Dedifferentiated amniotic fluid mesenchymal stem cell (primary cell): ENCODE measurements at regions not wholly inside any gene's neighbourhood (a gene's known extent, or its start where the extent isn't known, plus 50 kb on each side); places are given as distances from the start of the nearest gene placed in this dataset.

Experiments used
- DNase-seq: peaks from one replicate; pipeline ENCODE4 v3.0.0-alpha.2; 2016; ENCODE audit errors: extremely low spot score

DNA sequence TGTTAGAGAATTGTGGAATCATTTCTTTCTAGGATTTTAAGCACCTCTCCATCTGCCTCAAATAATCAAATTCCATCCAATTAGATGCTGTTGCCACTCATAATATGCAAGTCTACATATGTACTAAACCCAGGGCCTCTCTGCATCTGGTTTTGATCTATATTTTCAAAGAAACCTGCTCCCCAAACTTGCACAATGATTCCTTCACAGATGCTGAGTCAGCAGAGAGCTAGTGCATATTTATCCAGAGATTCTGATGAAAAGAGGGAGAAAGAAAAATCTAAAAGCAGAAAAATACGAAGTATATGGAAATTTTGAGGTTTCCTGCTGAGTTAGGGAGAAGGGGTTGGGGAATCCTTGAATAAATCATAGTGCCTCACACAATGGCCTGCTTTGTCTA is 235.1 kb upstream of the RBFOX1 start:
- DNase-seq, result no peak

DNA sequence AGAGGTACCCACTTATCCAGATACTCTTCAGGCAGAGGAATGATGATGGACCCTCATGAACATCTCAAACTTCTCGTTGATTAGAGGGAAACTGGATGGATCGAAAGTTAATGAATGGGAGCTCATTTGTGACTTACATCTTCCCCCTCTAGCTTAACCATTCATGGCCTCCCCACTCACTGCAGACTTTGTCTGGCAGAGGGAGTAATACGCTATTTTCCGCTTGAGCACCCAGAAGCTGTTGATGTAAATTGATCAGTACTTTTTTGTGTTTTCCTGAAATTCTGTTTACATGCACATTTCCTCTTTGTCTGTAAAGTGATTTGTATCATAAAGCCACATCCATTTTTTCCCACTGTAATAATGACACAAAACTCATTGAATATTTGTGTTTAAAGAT is 239.1 kb upstream of the RBFOX1 start:
- DNase-seq, result no peak

DNA sequence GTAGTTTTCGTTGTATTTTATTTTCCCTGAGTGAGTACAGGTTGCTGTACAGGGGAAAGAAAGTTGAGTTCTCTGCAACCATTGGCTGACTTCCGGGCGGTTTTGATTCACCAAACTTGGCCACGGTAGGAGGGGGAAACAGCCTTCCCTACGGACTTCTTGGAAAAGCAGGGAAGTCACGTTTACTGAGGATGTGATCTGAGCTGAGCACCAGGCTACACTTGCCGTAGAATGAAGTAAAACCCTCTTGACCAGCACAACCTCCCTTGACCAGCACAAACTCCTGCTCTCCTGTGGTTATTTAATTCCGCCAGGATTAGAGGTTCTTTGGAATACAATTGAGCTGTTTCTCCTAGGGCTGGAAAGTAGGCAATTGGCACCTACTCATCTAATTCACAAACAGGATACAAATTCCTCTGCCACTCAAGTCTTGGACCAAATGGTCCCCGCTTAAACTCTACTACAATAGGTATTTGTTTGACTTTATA is 242.0 kb upstream of the RBFOX1 start:
- DNase-seq, result no peak

DNA sequence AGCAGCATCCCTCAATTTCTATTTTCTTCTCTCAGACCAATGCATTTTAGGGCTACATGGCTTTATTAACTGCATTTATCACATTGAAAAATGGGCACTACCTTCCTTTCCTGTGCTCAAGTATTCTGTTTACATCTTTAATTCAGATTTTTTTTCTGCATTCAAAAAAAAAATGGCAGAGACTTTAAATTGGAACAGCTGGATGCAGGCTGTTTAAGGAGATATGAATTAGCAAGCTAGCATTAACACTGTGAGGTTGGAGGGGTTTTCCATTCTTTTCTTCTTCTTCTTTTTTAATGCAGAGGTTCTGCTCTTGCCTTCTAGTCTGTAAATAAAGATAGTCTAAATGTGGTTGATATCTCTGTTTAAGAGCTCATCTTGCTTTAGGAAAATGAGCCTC is 242.9 kb upstream of the RBFOX1 start:
- no peak for DNase-seq

DNA sequence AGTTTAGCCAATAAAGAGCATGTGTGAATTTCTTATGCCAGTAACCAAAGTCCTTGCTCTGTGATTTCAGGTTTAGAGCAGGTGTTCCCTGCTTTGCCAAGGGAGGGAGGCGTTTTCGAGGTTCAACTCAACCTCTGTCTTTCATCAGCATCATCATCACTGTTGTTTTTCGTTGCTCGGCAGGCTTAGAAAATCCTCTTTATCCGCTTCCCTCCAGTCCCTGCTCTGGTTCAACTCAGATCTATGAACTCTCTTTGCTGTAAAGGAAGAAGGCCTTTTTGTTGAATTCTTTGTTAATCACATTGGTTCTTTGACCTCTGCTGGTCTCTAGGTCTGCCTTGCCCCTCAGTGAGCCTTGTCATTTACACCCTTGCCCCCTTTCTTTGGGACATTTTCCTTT is 243.9 kb upstream of the RBFOX1 start:
- DNase-seq, result no peak

DNA sequence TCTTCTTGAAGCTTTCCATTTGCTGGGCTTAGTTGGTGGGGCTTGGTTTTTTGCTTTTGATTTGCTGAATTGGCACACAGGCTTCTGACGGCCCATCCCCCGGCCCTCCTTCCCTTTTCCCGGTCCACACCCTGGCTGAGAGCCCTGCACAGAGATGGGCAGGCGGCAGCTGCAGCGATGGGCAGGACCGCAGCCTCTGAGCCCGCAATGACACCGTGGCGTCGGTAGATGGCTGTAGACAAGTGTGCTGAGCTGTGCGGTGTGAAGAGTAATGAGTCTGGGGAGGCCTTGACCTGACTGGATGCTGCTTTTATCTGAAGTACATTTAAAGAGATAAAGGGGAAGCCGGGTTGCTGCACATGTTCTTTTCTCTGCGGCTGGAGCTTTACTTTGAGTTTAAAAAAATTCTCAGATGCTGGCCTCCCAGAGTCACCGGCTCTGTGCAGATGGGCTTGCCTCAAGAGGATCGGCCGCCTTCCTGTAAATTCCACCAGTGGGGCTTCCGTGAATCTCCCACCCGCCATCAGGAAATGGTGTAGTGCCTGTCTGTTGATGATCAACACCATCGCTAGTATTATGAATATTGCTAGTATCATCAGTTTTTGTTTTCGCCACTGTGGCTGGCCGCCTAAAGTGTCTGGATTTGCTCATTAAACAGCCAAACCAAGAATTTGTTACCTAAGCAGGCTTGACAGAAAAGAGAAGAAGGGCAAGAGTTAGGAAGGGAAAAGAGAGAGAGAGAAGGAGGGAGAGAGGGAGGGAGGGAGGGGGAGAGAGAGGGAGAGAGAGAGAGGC is 245.6 kb upstream of the RBFOX1 start:
- DNase-seq, result no peak

DNA sequence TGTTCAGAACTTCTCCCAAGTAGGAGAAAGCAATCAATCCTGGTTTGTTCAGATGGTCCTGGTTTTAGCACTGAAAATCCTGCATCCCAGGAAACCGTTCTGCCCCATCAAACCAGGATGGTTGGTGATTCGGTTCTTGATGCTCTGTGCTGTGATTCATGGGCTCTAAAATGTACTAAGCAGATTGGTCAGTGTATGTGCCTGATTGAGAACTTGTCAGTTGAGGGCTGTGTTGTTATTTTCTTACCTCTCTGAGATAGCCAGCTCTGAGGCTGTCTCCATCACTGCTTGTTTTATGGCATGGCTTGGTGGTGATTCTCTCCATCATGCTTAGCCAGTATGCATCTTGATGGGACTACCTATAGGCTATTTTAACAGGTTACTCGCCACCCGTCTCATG is 246.9 kb upstream of the RBFOX1 start:
- no peak for DNase-seq

DNA sequence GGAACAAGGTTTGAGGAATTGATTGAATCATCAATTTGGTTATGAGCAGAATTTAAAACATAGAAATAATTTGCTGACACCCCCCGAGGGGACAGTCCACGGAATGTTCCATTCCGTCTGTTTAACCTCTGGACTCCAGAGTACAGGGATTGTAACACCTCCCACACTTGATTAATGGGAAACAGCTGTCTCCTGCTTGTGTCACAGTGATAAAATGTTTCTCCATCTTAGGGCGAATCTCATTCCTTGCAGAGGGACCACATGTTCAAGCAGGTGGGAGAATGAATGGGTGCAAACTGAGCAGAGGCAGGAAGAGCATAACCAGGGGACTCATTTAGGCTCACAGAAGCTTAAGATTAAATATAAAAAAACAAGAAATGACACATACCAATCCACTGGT is 249.5 kb upstream of the RBFOX1 start:
- DNase-seq, result no peak

DNA sequence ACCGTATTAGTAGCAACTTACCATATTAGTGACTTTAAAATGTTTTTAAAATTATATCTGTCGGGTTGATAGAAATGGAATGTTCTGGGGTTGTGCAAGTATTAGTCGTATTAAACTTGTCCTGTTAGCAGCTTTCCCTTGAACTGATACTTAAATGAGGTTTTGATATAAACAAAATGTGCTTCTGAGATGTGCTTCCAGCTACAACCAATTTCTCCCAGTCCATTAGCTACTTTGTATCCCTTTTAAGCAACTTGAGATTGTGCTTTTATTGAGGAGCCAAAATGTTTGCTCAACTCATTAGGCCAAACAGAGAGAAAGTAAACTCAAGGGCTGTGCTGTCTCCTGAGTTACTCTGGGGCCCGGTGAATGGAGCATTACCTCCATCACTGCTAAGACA is 255.0 kb upstream of the RBFOX1 start:
- no peak for DNase-seq

DNA sequence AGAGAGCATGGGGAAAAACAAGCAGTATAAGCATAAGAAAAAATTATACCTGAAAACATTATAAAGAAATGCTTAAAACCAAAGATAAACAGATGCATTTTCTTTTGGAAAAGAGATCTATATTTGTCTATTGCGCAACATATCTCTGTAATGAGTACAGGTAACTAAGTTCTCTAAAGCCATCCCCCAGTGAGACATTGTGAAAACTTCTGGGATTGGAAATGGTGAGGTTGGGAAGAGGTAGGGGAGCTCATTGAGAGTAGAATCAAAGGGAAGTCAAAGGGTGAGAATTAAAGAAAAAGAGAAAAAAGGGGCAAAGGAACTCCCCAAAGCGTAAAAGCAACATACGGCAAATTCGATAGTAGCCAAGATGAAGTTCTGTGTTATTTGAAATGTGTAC is 257.9 kb upstream of the RBFOX1 start:
- DNase-seq, result no peak

DNA sequence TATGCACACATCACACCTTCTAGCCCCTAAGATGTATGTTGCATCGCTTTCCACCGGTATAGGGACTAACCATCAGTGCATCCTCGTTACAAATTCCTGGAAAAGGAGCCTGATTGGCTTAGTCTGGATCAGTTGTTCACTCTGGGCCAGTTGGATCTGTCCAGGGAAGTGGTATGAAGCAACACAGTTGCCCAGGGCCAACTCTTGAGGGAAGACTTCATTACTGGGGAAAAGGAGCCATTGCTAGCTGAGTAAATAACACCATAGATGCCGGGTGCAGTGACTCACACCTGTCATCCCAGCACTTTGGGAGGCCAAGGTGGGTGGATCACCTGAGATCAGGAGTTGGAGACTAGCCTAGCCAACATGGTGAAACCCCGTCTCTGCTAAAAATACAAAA is 275.2 kb upstream of the RBFOX1 start:
- DNase-seq, result no peak

DNA sequence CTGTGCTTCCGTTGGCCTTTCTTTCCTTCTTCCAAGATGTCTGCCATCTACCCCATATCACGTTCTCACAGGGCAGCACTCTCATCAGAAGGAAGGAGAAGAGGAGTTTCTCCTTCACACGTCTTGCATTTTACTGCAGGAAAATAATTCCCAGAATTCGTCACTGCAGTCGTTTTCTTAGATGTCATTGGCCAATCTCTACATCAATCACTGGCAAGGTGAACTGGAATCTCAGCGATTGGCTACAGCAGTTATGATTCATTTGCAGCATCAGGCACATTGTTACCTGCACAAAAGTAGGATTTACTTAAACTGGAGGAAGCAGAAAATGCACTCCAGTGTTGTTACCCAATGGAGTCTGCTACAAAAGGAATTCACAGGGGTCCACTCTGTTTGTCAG is 277.2 kb upstream of the RBFOX1 start:
- DNase-seq, result no peak

DNA sequence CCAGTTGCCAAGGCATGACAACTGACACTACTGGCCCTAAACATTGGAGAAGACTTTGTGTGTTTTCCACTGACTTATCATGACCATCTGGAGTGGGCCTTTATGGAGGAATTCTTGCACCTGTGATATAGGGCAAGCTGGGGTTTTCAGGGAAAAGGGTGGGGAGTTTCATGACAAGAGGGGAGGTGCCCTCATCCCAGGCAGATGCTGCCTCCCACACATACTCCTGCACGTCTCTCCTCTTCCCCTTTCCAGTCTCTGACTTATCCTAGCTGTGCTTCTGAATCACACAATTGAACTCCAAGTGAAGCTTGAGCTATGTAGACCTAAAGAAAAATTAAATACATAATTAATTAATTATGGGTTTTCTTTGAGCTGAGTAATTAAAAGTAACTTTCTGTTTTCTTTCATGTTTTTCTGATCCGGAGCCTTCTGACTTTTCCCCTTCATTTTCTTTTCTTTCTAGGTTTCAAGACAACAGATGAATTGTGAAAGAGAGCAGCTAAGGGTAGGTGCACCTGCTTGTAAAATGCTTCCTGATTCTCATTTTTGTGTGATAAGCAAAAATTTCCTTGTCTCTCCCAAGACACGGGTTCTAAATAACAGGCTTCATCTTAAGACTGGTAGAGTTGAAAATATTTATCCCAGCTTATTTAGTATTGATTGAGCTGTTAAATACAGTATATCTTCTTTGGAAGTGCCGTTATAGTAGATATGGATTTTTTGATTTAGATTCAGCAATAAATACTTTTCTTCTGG is 280.9 kb upstream of the RBFOX1 start:
- no peak for DNase-seq

DNA sequence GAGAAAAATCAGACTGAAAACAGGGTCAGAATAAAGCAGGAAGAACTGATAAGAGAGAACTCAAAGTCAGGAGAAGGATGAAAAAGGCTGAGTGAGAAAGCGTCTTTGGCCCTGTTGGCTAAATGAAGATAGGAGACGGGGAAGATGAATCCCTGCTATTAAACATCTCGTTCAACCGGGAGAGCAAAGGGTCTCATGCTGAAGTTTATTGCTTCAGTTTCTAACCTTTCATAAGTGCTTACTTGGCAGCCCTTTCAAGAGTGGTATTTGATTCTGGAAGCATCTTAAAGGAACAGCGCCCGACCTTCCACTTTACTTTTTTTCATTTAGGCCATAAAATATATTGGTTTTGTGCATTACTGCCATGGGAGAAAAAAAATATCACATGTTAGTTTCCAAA is 288.3 kb upstream of the RBFOX1 start:
- no peak for DNase-seq

DNA sequence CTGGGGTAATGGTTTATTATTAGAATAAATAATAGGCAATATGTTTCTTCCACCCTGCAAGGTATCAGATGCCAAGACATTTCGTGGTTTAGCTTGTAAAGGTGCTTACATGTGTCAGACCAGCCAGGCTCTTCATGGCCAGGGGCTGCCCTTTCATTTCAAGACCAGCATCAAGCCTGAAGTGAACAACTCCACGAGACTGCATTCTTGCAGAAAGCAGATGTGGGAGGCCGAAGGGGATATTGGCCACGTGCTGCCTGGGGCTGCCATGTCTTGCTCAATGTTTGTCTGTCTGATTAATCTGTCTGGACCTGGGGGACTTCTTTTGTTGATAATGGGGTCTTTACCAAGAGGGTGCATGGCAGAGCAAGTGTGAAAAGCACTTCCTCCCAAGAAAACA is 294.2 kb upstream of the RBFOX1 start:
- no peak for DNase-seq

DNA sequence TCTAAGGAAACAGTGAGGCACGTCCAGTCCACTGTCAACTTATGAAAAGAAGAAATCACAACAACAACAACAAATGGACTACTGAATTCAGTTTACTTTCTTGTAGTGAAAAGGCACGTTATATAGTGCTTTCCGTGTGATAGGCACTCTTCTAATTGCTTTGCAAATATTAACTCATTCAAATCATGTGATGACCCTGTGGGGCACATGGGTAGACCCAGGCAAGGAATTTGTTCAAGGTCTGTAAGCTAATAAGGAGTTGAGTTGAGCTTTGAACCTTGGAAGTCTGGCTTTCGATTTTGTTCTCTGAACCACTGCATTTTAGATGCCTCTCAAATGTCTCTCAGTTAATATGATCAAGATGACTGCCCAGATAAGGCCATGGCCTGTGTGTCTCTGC is 295.1 kb upstream of the RBFOX1 start:
- no peak for DNase-seq

DNA sequence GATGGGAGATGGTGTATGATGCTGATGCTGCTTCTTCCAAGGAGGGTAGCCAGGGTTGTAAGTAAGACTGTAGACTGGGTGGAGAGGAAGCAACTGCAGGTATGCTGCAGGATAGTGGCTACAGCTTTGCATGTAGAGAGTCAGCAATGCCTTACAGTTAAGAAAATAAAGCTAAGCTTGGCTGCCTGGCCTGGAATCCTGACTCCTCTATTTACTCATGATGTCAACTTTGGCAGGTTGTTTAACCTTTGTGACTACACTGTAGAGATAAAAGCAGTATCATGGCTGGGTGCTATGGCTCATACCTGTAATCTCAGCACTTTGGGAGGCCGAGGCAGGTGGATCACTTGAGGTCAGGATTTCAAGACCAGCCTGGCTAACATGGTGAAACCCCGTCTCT is 301.6 kb upstream of the RBFOX1 start:
- no peak for DNase-seq

DNA sequence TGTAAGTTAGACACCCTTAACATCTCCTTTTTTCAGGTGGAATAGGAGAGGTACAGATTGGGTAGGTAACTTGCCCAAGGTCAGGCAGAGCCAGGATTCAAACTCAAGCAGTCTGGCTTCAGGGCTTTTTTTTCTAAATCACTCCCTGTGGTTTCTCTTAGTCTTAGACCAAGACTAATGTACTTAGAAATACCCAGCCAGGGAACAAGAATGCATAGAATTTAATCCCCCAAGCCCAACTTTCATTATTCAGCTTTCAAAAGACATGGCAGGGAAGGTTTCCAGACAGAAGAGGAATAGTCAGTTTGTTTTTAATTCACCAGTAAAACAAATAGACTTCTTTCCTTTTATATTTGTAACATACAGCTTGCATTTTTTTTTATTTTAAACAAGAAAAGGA is 305.2 kb upstream of the RBFOX1 start:
- no peak for DNase-seq

DNA sequence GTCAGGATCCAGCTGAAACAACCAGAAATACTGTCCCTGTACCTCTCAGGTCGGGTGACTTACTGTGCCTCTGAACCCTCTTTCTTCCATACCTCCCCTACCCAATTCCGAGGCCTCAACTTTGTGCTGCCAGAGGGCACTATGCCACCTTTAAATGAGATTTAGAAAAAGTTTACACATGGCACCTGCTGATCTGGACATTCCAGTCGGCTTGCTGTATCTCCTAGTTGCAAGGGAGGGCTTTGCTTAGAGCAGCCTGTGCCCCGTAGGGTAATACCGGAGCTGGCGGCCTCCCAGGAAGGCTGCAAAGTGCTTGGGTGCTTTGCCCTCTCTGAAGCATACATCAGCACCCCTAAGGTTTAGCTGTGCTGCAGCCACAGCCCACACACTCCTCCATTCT is 306.0 kb upstream of the RBFOX1 start:
- DNase-seq, result no peak

DNA sequence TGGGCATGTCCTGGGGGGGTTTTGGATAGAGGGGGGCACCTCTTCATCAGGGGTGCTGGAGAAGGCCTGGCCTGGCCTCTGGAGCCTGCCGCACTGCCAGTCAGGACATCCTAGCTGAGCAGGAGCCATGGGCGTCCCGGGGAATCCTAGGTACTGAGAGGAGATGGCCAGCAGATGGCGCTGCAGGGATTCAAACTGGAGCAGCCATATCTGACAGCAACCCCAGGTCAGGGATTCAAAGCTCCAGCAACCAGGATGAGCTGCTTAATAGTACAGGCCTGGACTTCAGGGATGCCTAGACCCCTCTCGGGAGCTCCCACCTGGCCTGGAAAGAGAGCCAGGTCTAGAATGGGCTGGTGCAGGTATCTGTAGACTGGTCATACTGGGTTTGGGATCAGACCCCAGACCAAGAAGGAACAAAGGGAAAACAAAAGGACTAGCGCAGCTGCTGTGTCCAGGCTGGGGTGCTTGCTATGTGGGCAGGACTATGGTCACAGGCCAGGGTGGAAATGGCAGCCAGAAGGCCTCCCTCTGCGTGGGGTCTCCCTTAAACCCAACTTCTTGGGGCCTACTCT is 306.9 kb upstream of the RBFOX1 start:
- no peak for DNase-seq

DNA sequence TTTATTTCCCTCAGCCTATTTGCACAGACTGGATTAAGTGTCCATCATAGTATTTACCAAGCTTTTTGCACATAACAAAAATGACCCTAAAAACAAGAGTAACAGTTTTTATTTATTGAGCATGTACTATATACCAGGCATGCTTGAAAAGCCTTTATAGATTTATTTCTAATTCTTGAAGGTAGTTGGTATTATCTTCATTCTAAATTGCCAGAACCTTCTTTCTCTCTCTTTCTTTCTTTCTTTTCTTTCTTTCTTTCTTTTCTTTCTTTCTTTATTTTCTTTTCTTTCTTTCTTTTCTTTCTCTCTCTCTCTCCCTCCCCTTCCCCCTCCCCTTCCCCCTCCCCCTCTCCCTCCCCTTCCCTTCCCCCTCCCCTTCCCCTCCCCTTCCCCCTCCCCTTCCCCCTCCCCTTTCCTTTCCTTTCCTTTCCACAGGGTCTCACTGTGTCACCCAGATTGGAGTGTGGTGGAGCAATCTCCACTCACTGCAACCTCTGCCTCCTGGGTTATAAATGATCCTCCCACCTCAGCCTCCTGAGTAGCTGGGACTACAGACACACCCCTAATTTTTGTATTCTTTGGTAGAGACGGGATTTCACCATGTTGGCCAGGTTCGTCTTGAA is 310.9 kb upstream of the RBFOX1 start:
- no peak for DNase-seq

DNA sequence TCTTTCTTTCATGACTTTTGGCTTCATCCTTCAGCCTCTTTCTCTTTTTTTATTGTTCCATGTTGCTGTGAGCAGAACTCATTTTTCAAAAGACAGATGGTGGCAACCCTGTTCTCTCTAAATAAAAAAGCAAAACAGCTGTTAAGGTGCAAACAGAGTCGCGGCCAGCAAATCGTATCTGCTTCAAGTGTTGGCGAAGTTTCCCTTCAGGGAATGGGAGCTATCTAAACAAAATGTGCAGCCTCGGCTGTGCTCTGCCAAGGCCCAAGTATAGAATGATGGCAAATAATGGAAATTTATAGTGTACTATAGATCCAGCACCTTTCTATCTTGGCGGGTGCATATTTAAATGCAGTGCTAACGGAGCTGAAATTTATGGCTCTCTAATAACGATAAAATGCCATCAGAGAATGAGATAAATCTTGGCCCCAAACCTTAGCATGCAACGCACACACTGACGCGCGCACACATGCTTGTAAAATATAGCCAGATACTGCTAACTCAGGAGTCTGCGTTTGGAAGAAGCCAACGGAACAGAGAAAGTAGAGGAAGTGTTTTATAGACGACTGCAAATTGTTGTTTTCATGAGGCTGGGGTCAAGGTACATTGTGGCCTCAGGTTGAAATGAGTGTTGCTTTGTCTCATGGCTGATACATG is 315.5 kb upstream of the RBFOX1 start:
- no peak for DNase-seq
